PC-3 (cell line): ENCODE measurements at regions not wholly inside any gene's neighbourhood (a gene's known extent, or its start where the extent isn't known, plus 50 kb on each side); places are given as distances from the start of the nearest gene placed in this dataset.
"Not testable (repeated sequence)": the region's sequence is repeated elsewhere in the genome, so short reads cannot be mapped to it uniquely, and the experiment has no call there.

ENCODE experiments used
- EZH2 ChIP-seq: fragments of 300-600 bp; sonication (generic); IDR thresholded peaks from one replicate; pipeline ENCODE4 v1.6.1; 2017; ENCODE audit warnings: antibody characterized with exemption, mild to moderate bottlenecking, low read length; ENCODE audit not compliant: unreplicated experiment
- EZH2phosphoT487 ChIP-seq: fragments of 300-600 bp; sonication (generic); IDR thresholded peaks from 2 replicates; pipeline ENCODE4 v1.6.1; 2018; ENCODE audit warnings: mild to moderate bottlenecking, antibody characterized with exemption, low read length, borderline replicate concordance
- TF ChIP-seq, protein P1 (sequence below): fragments of 300-600 bp; sonication (generic); conservative IDR thresholded peaks from 2 replicates; pipeline ENCODE4 v1.5.1; 2017; ENCODE audit warnings: antibody characterized with exemption, low read depth, mild to moderate bottlenecking, low read length

DNA sequence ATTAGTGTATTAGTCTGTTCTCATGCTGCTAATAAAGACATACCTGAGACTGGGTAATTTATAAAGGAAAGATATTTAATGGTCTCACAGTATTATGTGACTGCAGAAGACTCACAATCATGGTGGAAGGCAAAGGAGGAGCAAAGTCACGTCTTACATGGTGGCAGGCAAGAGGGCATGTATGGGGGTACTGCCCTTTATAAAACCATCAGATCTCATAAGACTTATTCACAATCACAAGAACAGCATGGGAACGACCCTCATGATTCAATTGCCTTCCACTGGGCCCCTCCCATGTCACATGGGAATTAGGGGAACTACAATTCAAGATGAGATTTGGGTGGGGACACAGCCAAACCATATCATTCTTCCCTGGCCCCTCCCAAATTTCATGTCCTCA is 52.7 kb upstream of the ST3GAL5 start:
- TF ChIP-seq, protein P1, sequence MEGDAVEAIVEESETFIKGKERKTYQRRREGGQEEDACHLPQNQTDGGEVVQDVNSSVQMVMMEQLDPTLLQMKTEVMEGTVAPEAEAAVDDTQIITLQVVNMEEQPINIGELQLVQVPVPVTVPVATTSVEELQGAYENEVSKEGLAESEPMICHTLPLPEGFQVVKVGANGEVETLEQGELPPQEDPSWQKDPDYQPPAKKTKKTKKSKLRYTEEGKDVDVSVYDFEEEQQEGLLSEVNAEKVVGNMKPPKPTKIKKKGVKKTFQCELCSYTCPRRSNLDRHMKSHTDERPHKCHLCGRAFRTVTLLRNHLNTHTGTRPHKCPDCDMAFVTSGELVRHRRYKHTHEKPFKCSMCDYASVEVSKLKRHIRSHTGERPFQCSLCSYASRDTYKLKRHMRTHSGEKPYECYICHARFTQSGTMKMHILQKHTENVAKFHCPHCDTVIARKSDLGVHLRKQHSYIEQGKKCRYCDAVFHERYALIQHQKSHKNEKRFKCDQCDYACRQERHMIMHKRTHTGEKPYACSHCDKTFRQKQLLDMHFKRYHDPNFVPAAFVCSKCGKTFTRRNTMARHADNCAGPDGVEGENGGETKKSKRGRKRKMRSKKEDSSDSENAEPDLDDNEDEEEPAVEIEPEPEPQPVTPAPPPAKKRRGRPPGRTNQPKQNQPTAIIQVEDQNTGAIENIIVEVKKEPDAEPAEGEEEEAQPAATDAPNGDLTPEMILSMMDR = not testable (repeated sequence)
- not testable (repeated sequence) for TF ChIP-seq EZH2phosphoT487, EZH2
